ENCODE measurements at regions not wholly inside any gene's neighbourhood (a gene's known extent, or its start where the extent isn't known, plus 50 kb on each side); places are given as distances from the start of the nearest gene placed in this dataset.

DNA sequence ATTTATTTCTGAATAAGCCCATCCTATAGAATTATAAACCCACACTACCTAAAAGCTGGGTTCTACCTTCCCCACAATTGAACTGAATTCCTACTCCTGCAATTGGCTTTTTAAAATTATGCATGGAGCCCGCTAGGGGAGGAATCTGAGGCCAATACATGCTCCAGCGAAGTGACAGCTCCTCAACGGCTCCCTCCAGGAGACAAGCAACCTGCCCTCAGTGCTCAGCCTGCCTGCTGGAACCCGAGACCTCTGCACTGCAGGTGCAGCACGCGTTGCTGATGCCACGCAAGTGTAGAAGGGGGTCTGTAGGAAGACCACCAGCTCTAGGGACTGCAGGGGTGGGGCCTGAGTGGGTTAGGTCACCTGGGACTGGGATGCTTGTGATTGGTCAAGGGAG lies 170.2 kb upstream of the CDYL start:
- TF ChIP-seq NFXL1 (CRISPR knock-in tag; IDR thresholded peaks at IDR 0.05): no peak
- no peak for TF ChIP-seq SP2 (IDR thresholded peaks at IDR 0.05; ENCODE audit: extremely low read depth, low read depth, low read length, poor library complexity, severe bottlenecking)
- TF ChIP-seq CTCF (IDR thresholded peaks at IDR 0.05 in 2 of 3, conservative IDR thresholded peaks at IDR 0.05 in 1 of 3; ENCODE audit: insufficient read depth in 2 of 3, low read depth in 1 of 3, low read length in 3 of 3): 0 out of 6 replicates have a peak, but pooled peaks of 1 of the 3 experiments have one; percentile 14
- TF ChIP-seq POLR2A (conservative IDR thresholded peaks at IDR 0.05): no peak
- TF ChIP-seq CHD2 (IDR thresholded peaks at IDR 0.05; ENCODE audit: low read depth, low read length): no peak
- no peak for TF ChIP-seq BRD4 (IDR thresholded peaks at IDR 0.05)
- TF ChIP-seq MCM7 (IDR thresholded peaks at IDR 0.05): no peak
- TF ChIP-seq ZNF431 (CRISPR knock-in tag; IDR thresholded peaks at IDR 0.05): no peak
- TF ChIP-seq MEIS2 (IDR thresholded peaks at IDR 0.05; ENCODE audit: partially characterized antibody): no peak

Data from K562 (cell line).